ENCODE measurements at regions not wholly inside any gene's neighbourhood (a gene's known extent, or its start where the extent isn't known, plus 50 kb on each side); places are given as distances from the start of the nearest gene placed in this dataset.
"Not testable (repeated sequence)": the region's sequence is repeated elsewhere in the genome, so short reads cannot be mapped to it uniquely, and the experiment has no call there.

- Mint-ChIP-seq H3K9me3 (no peaks in the 10 kb centered on the region), H3K4me3 (no peak overlapping the region), H3K27me3 (peaks cover 18 to 25% of the 10 kb centered on the region in 2 donors), H3K4me1 (ENCODE audit: low read depth in 2 of 2) (no peaks in the 10 kb centered on the region), H3K27ac (no peak overlapping the region), H3K36me3 (ENCODE audit: insufficient read depth) (no peaks in the 10 kb centered on the region)
- DNase-seq (no peak), ATAC-seq (replicated peaks) (no peak)
Observed at GRCh38 chr1:101460739-101461138, 223.9 kb downstream of the S1PR1 start.

- H3K27ac Mint-ChIP-seq: no peak overlapping the region
- ATAC-seq (replicated peaks) (no peak), DNase-seq (no peak)
- no peak overlapping the region for H3K4me3 Mint-ChIP-seq
- no peaks in the 10 kb centered on the region for H3K36me3 Mint-ChIP-seq (ENCODE audit: insufficient read depth)
- H3K4me1 Mint-ChIP-seq (ENCODE audit: low read depth in 2 of 2): no peaks in the 10 kb centered on the region
- no peaks in the 10 kb centered on the region for H3K9me3 Mint-ChIP-seq
- H3K27me3 Mint-ChIP-seq: peaks cover 18 to 20% of the 10 kb centered on the region in 2 donors
Observed at GRCh38 chr1:101463195-101463594, 226.4 kb downstream of the S1PR1 start.

DNA sequence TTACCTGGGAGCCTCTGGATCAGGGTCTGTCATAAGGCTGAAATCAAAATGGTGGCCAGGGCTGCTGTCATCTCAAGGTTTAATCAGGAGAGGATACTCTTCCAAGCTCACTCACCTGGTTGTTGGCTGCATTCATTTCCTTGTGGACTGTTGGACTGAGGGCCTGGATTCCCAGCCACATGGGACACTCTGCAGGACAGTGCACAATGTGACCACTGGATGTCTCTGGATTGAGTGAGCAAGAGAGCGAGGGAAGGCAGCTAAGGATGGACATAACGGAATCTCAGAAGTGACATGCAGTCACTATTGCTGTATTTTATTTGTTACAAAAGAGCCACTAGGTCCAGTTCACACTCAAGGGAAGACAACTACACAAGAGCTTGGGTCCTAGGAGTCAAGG, 229.1 kb downstream of the S1PR1 start:
- DNase-seq (no peak), ATAC-seq (replicated peaks) (no peak)
- no peaks in the 10 kb centered on the region for H3K4me1 Mint-ChIP-seq (ENCODE audit: low read depth in 2 of 2)
- no peak overlapping the region for H3K4me3 Mint-ChIP-seq
- H3K27me3 Mint-ChIP-seq: peaks cover 18 to 20% of the 10 kb centered on the region in 2 donors
- H3K27ac Mint-ChIP-seq: no peak overlapping the region
- H3K36me3 Mint-ChIP-seq (ENCODE audit: insufficient read depth): no peaks in the 10 kb centered on the region
- H3K9me3 Mint-ChIP-seq: no peaks in the 10 kb centered on the region

- ATAC-seq (replicated peaks) (no peak), DNase-seq (no peak)
- Mint-ChIP-seq H3K27me3 (peaks cover 7 to 9% of the 10 kb centered on the region in 2 donors), H3K4me3 (no peak overlapping the region), H3K36me3 (ENCODE audit: insufficient read depth) (no peaks in the 10 kb centered on the region), H3K9me3 (peaks cover 0 to 2% of the 10 kb centered on the region in 2 donors), H3K27ac (no peak overlapping the region), H3K4me1 (ENCODE audit: low read depth in 2 of 2) (peaks cover 0 to 4% of the 10 kb centered on the region in 2 donors)
Observed at GRCh38 chr1:101474039-101474665, 237.3 kb downstream of the S1PR1 start.

DNA sequence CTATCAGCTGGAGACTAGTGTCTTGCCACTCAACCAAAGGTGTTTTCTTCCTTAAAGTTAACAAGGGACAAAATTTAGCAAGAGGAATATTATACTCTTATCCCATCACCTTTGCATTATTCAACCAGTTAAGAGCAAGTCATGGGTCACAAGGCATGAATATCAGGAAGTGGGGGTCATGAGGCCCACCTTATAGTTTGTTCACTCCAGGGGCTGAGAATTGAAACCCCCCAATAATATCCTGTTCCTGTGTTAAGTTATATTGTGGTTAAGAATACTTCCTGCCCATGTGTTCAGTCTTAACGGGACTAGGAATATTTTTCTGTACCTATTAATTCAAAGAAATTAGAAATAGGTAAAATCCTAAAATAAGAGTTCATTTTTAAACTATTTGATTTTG, 239.7 kb downstream of the S1PR1 start:
- DNase-seq (no peak), ATAC-seq (replicated peaks) (no peak)
- peaks cover 0 to 1% of the 10 kb centered on the region in 2 donors for H3K9me3 Mint-ChIP-seq
- H3K27me3 Mint-ChIP-seq: peaks cover 6 to 7% of the 10 kb centered on the region in 2 donors
- H3K4me1 Mint-ChIP-seq (ENCODE audit: low read depth in 2 of 2): peaks cover 0 to 4% of the 10 kb centered on the region in 2 donors
- no peaks in the 10 kb centered on the region for H3K36me3 Mint-ChIP-seq (ENCODE audit: insufficient read depth)
- no peak overlapping the region for H3K27ac Mint-ChIP-seq
- no peak overlapping the region for H3K4me3 Mint-ChIP-seq

GRCh38 chr1:101479945-101480344, 243.1 kb downstream of the S1PR1 start:
- H3K27ac Mint-ChIP-seq: no peak overlapping the region
- no peak for DNase-seq
- no peaks in the 10 kb centered on the region for H3K36me3 Mint-ChIP-seq (ENCODE audit: insufficient read depth)
- H3K27me3 Mint-ChIP-seq: peaks cover 6 to 13% of the 10 kb centered on the region in 2 donors
- ATAC-seq (replicated peaks): no peak
- peaks cover 0 to 4% of the 10 kb centered on the region in 2 donors for H3K4me1 Mint-ChIP-seq (ENCODE audit: low read depth in 2 of 2)
- no peaks in the 10 kb centered on the region for H3K9me3 Mint-ChIP-seq
- no peak overlapping the region for H3K4me3 Mint-ChIP-seq

DNA sequence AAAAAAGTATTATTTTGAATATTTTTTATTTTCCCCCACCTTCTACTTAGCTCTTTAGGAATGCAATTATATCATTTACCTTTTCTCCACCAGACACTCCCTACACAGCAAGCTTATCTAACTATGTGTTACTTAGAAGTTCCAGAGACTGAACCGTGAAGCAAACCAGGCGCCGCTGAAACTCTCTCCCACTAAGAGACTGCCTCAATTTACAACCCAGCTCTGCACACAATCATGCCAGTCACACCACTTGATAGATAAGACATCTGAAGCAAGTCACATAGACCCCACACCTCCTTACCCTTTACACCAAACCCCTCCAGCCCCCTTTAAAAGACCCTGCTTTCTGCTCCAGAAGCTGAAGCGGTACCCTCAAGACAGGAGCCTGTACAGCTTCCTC, 245.5 kb downstream of the S1PR1 start:
- H3K9me3 Mint-ChIP-seq: no peaks in the 10 kb centered on the region
- ATAC-seq (replicated peaks) (no peak), DNase-seq (no peak)
- H3K27ac Mint-ChIP-seq: no peak overlapping the region
- H3K36me3 Mint-ChIP-seq (ENCODE audit: insufficient read depth): no peaks in the 10 kb centered on the region
- H3K27me3 Mint-ChIP-seq: peaks cover 0 to 6% of the 10 kb centered on the region in 2 donors
- H3K4me1 Mint-ChIP-seq (ENCODE audit: low read depth in 2 of 2): no peaks in the 10 kb centered on the region
- no peak overlapping the region for H3K4me3 Mint-ChIP-seq

GRCh38 chr1:101483982-101484688, 247.3 kb downstream of the S1PR1 start:
- H3K4me3 Mint-ChIP-seq: no peak overlapping the region
- no peaks in the 10 kb centered on the region for H3K36me3 Mint-ChIP-seq (ENCODE audit: insufficient read depth)
- no peaks in the 10 kb centered on the region for H3K9me3 Mint-ChIP-seq
- DNase-seq: no peak
- peaks cover 0 to 6% of the 10 kb centered on the region in 2 donors for H3K27me3 Mint-ChIP-seq
- ATAC-seq (replicated peaks): no peak
- H3K4me1 Mint-ChIP-seq (ENCODE audit: low read depth in 2 of 2): no peaks in the 10 kb centered on the region
- no peak overlapping the region for H3K27ac Mint-ChIP-seq

- no peak for DNase-seq
- ATAC-seq (replicated peaks): no peak
- H3K9me3 Mint-ChIP-seq: peaks cover 0 to 2% of the 10 kb centered on the region in 2 donors
- H3K4me1 Mint-ChIP-seq (ENCODE audit: low read depth in 2 of 2): no peaks in the 10 kb centered on the region
- no peak overlapping the region for H3K4me3 Mint-ChIP-seq
- H3K27me3 Mint-ChIP-seq: peaks cover 0 to 8% of the 10 kb centered on the region in 2 donors
- H3K27ac Mint-ChIP-seq: no peak overlapping the region
- no peaks in the 10 kb centered on the region for H3K36me3 Mint-ChIP-seq (ENCODE audit: insufficient read depth)
Observed at GRCh38 chr1:101484689-101485338, 248.0 kb downstream of the S1PR1 start.

- Mint-ChIP-seq H3K4me1 (ENCODE audit: low read depth in 2 of 2) (no peaks in the 10 kb centered on the region), H3K4me3 (no peak overlapping the region), H3K27ac (no peak overlapping the region), H3K36me3 (ENCODE audit: insufficient read depth) (no peaks in the 10 kb centered on the region), H3K27me3 (peaks cover 2 to 17% of the 10 kb centered on the region in 2 donors), H3K9me3 (peaks cover 0 to 7% of the 10 kb centered on the region in 2 donors)
- ATAC-seq (replicated peaks): no peak
- DNase-seq: no peak
Observed at GRCh38 chr1:101485712-101486111, 248.9 kb downstream of the S1PR1 start.

- not testable (repeated sequence) for H3K27ac Mint-ChIP-seq; H3K9me3 Mint-ChIP-seq; DNase-seq; ATAC-seq (replicated peaks); H3K4me1 Mint-ChIP-seq (ENCODE audit: low read depth in 2 of 2); H3K4me3 Mint-ChIP-seq; H3K36me3 Mint-ChIP-seq (ENCODE audit: insufficient read depth)
- peaks cover 22 to 30% of the 10 kb centered on the region in 2 donors for H3K27me3 Mint-ChIP-seq
Observed at GRCh38 chr1:101492144-101492543, 255.3 kb downstream of the S1PR1 start.

DNA sequence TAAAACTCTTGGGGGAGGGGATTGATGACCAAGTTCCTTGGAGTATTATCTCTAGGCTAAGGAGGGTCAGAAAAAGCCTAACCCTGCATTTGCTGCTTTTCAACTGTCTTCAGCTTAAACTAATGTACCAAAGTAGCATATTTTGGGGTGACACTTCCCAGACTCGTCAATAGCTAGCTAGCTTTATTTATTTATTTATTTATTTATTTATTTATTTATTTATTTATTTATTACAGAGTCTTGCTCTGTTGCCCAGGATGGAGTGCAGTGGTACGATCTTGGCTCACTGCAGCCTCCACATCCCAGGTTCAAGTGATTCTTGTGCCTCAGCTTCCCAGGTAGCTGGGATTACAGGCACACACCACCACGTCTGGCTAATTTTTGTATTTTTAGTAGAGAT, 257.1 kb downstream of the S1PR1 start:
- H3K9me3 Mint-ChIP-seq; H3K4me1 Mint-ChIP-seq (ENCODE audit: low read depth in 2 of 2); H3K4me3 Mint-ChIP-seq; ATAC-seq (replicated peaks); H3K36me3 Mint-ChIP-seq (ENCODE audit: insufficient read depth); H3K27ac Mint-ChIP-seq; DNase-seq: not testable (repeated sequence)
- H3K27me3 Mint-ChIP-seq: peaks cover 22 to 30% of the 10 kb centered on the region in 2 donors

DNA sequence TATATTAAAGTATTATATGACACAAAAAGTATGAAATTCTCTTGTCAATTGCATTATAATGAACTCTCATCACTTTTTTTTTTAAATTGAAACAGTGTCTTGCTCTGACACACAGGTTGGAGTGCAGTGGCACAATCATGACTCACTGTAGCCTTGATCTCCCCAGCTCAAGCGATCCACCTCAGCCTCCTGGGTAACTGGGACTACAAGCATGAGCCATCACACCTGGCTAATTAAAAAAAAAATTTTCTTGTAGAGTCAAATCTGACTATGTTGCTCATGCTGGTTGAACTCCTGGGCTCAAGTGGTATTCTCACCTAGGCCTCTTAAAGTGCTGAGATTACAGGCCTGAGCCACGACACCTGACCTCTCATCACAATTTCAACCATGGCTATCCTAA, 259.3 kb downstream of the S1PR1 start:
- H3K27me3 Mint-ChIP-seq: peaks cover 21 to 31% of the 10 kb centered on the region in 2 donors
- no peak for DNase-seq
- H3K4me3 Mint-ChIP-seq: no peak overlapping the region
- H3K9me3 Mint-ChIP-seq: no peaks in the 10 kb centered on the region
- no peaks in the 10 kb centered on the region for H3K4me1 Mint-ChIP-seq (ENCODE audit: low read depth in 2 of 2)
- ATAC-seq (replicated peaks): no peak
- no peak overlapping the region for H3K27ac Mint-ChIP-seq
- no peaks in the 10 kb centered on the region for H3K36me3 Mint-ChIP-seq (ENCODE audit: insufficient read depth)

Data from effector memory CD8-positive, alpha-beta T cell (primary cell).